Right lobe of liver (tissue), 6 donors: ENCODE measurements at regions not wholly inside any gene's neighbourhood (a gene's known extent, or its start where the extent isn't known, plus 50 kb on each side); places are given as distances from the start of the nearest gene placed in this dataset.

Experiments
- ATAC-seq, 4 donors: fragments of 200-7000 bp; cut with Tn5 transposase; one replicate each; pipeline ENCODE4 v1.9.1; 2020; ENCODE audit warnings: mild to moderate bottlenecking in 4 of 4, moderate library complexity in 4 of 4
- DNase-seq, 3 donors: peaks; one replicate each; pipeline ENCODE4 v3.0.0-alpha.2; 2020
- H3K27ac ChIP-seq, 3 donors: fragments of 200-600 bp; one replicate each; pipeline ENCODE4 v1.8.0; 2022
- H3K27me3 ChIP-seq, 2 donors: fragments of 200-600 bp; one replicate each; pipeline ENCODE4 v1.8.0; 2022
- H3K36me3 ChIP-seq, 4 donors: fragments of 200-600 bp; sonication (generic) in 1 of 4; one replicate each; pipeline versions ENCODE4 v1.5.1 to v1.8.0; 2017 to 2022; ENCODE audit warnings: control low read depth in 1 of 4
- H3K4me1 ChIP-seq, 4 donors: fragments of 200-600 bp; sonication (generic) in 1 of 4; one replicate each; pipeline versions ENCODE4 v1.5.1 to v1.8.0; 2017 to 2022; ENCODE audit warnings: control low read depth in 1 of 4
- H3K4me3 ChIP-seq, 3 donors: fragments of 200-600 bp; one replicate each; pipeline ENCODE4 v1.8.0; 2022
- H3K9me3 ChIP-seq, 4 donors: fragments of 200-600 bp; sonication (generic) in 1 of 4; one replicate each; pipeline versions ENCODE4 v1.5.1 to v1.8.0; 2017 to 2022; ENCODE audit warnings: control low read depth in 1 of 4
- CTCF ChIP-seq, 4 donors: fragments of 200-600 bp in 3 of 4; fragments of 450-650 bp in 1 of 4; IDR thresholded peaks; one replicate each; pipeline versions ENCODE4 v1.5.1 to v1.8.0; 2016 to 2022; ENCODE audit warnings: antibody characterized with exemption in 4 of 4, mild to moderate bottlenecking in 2 of 4
- POLR2A ChIP-seq: fragments of 450-650 bp; IDR thresholded peaks from one replicate; pipeline ENCODE4 v1.6.1; 2017; ENCODE audit warnings: antibody characterized with exemption, mild to moderate bottlenecking
- WGBS: methylation state at CpG from one replicate; pipeline ENCODE4 v1.1.6; 2018; ENCODE audit warnings: low coverage, low lambda C conversion rate; ENCODE audit not compliant: insufficient coverage; ENCODE audit errors: missing lambda C conversion rate; 5-methylcytosine and 5-hydroxymethylcytosine counted together
- intact Hi-C, 2 donors: fragments of 100-400 bp; cut with DNase I; formaldehyde crosslinking; loops; one replicate each; pipeline versions ENCODE4 v1.11.2 to v1.14.1; 2022
- donor health status: DM: no; HTN: yes; CAD: no.
- donor health status: DM: no; HTN: no; CAD: no.
- donor health status: DM: no; HTN: no; CAD: no.
- donor health status: DM: no; HTN: yes; CAD: no.
- donor health status: DM: no; HTN: yes; CAD: no.

DNA sequence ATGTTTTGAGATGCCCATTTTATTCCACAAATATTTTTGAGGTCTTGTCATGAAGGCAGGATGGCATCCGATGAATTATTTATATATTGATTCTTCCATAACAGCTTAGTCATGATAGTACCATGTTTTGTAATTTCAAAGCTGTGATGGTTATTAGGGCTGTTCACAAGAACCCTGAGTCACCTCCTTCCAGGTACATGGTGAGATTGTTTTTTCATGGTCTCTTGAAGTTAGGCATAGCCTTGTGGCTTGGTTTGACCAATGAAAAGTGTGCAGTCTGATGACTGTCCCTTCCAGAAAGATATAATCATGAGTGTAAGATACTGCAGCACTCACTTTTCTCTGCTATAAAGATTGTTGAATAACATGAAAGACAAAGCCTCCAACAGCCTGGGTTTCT, 274.8 kb downstream of the FGFR2 start:
- Histone ChIP-seq H3K9me3 (no peaks in the 10 kb centered on the region), H3K4me3 (no peak overlapping the region), H3K36me3 (no peaks in the 10 kb centered on the region), H3K27ac (no peak overlapping the region), H3K4me1 (peaks cover 0 to 10% (median 0%) of the 10 kb centered on the region in 4 donors), H3K27me3 (no peaks in the 10 kb centered on the region)
- no peak for TF ChIP-seq POLR2A
- TF ChIP-seq CTCF (IDR thresholded peaks at IDR 0.05): no peak
- WGBS: 82% methylated on average over 1 of the region's 1 CpG
- ATAC-seq: no peak
- no peak for DNase-seq
- intact Hi-C loops: no loop called here

DNA sequence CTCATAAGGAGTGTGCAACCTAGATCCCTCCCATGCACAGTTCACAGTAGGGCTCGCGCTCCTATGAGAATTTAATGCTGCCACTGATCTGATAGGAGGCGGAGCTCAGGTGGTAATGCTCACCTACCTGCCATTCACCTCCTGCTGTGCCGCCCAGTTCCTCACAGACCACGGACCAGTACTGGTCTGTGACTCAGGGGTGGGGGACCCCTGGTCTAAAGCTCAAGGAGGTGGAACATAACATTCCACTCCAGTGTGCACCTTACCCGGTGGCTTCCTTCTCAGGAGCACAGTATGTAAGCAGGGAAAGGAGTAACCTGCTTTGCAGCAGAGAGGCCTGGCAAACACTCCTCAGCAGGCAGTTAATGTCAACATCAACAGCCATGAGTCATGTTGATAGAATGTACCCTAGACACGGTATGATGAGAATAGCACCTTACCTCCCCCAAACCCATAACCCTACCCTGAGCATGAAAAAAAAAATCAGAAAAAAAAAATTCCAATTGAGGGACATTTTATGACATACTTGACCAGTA, 273.5 kb downstream of the FGFR2 start:
- DNase-seq: no peak

DNA sequence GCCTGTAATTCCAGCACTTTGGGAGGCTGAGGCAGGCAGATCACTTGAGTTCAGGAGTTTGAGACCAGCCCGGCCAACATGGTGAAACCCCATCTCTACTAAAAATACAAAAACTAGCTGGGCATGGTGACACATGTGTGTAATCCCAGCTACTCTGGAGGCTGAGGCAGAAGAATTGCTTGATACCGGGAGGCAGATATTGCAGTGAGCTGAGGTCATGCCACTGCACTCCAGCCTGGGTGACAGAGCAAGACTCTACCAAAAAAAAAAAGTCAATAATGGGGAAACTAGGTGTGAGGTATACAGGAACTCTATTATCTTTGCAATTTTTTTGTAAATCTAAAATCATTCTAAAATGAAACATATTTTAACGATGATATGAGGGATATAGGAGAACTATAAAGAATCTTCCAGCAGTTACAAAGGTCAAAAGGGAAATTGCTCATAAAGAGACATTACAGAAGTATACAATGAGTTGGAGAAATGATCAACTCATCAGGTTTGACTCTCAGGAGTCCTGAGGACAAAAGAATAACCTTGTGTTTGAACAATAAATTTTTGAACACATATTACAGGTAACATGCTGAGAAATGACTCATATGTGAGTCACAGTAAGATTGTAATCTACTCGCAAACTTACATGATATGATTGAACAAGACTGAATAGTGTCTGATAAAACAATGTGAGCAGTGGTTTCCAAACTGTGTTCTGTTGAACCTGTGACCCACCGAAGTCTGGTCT, 272.6 kb downstream of the FGFR2 start:
- TF ChIP-seq POLR2A (no peak), CTCF (IDR thresholded peaks at IDR 0.05) (no peak)
- no peak overlapping the region for H3K27ac ChIP-seq
- peaks cover 0 to 2% (median 0%) of the 10 kb centered on the region in 4 donors for H3K4me1 ChIP-seq
- H3K36me3 ChIP-seq: no peaks in the 10 kb centered on the region
- intact Hi-C loops: no loop called here
- no peak overlapping the region for H3K4me3 ChIP-seq
- H3K27me3 ChIP-seq: no peaks in the 10 kb centered on the region
- WGBS: 64% methylated on average over 5 of the region's 5 CpGs
- ATAC-seq (peak in 2 of 4 donors; percentile 10 to 65), DNase-seq (no peak)
- H3K9me3 ChIP-seq: no peaks in the 10 kb centered on the region

More for the DNA sequence above, 273.5 kb downstream of the FGFR2 start:
- intact Hi-C loops: no loop called here
- Histone ChIP-seq H3K27ac (no peak overlapping the region), H3K27me3 (no peaks in the 10 kb centered on the region), H3K36me3 (no peaks in the 10 kb centered on the region), H3K4me1 (peaks cover 0 to 8% (median 0%) of the 10 kb centered on the region in 4 donors), H3K9me3 (no peaks in the 10 kb centered on the region), H3K4me3 (no peak overlapping the region)
- WGBS: 54% methylated on average over 2 of the region's 7 CpGs
- TF ChIP-seq POLR2A: no peak
- TF ChIP-seq CTCF (IDR thresholded peaks at IDR 0.05): no peak
- peak; percentile 39 to 73 (median 64) for ATAC-seq

DNA sequence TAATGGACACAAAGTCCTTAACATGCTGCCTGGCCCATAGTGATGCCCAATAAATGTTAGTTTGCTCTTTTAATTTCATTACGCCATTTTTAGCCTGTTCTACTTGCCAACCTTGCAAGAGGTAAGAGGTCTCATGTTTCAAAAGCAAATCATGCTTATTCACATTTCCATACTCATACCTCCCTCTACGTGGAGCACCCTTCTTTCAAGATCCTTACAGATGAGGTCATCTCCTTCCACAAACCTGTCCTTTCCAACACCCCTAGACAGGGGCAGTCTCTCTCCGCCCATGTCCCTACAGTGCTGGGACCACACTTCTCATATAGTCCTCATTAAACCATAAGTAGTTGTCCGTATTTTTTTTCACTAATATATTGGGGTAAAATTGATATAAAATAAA, 271.3 kb downstream of the FGFR2 start:
- Histone ChIP-seq H3K27me3 (no peaks in the 10 kb centered on the region), H3K9me3 (no peaks in the 10 kb centered on the region), H3K4me1 (no peaks in the 10 kb centered on the region), H3K36me3 (no peaks in the 10 kb centered on the region), H3K27ac (no peak overlapping the region), H3K4me3 (no peak overlapping the region)
- 81% methylated on average over 4 of the region's 4 CpGs for WGBS
- TF ChIP-seq CTCF (IDR thresholded peaks at IDR 0.05): no peak
- TF ChIP-seq POLR2A: no peak
- DNase-seq (no peak), ATAC-seq (no peak)
- intact Hi-C loops: no loop called here
